H9 (cell line): ENCODE measurements at regions not wholly inside any gene's neighbourhood (a gene's known extent, or its start where the extent isn't known, plus 50 kb on each side); places are given as distances from the start of the nearest gene placed in this dataset.
A peak's percentile ranks its signal among the peaks of the same experiment; 100 is the strongest.

Source experiments
- DNase-seq: peaks from one replicate; pipeline ENCODE4 v3.0.0-alpha.2; 2017
- H2AFZ ChIP-seq: one replicate; pipeline ENCODE4 v1.6.1; 2013; ENCODE audit warnings: mild to moderate bottlenecking, low read length, control low read depth, moderate library complexity
- H2AK5ac ChIP-seq: 2 replicates; pipeline ENCODE4 v1.6.1; 2013; ENCODE audit warnings: low read length, control low read depth, mixed read lengths; ENCODE audit not compliant: insufficient read length
- H2BK120ac ChIP-seq: one replicate; pipeline ENCODE4 v1.6.1; 2013; ENCODE audit warnings: low read depth, mild to moderate bottlenecking, low read length, control low read depth, inconsistent platforms; ENCODE audit not compliant: poor library complexity, severe bottlenecking
- H2BK12ac ChIP-seq: 2 replicates; pipeline ENCODE4 v1.6.1; 2013; ENCODE audit warnings: low read length, control low read depth, mixed read lengths, low read depth; ENCODE audit not compliant: insufficient read length
- H2BK15ac ChIP-seq: 2 replicates; pipeline ENCODE4 v1.6.1; 2013; ENCODE audit warnings: low read depth, low read length, control low read depth
- H2BK20ac ChIP-seq: one replicate; pipeline ENCODE4 v1.6.1; 2013; ENCODE audit warnings: low read depth, mild to moderate bottlenecking, low read length, control low read depth, inconsistent platforms; ENCODE audit not compliant: poor library complexity, severe bottlenecking
- H2BK5ac ChIP-seq: 2 replicates; pipeline ENCODE4 v1.6.1; 2013; ENCODE audit warnings: low read length, control low read depth, mixed read lengths; ENCODE audit not compliant: insufficient read length
- H3K14ac ChIP-seq: 2 replicates; pipeline ENCODE4 v1.6.1; 2013; ENCODE audit warnings: low read length, control low read depth; ENCODE audit not compliant: insufficient read depth
- H3K18ac ChIP-seq: 2 replicates; pipeline ENCODE4 v1.6.1; 2013; ENCODE audit warnings: low read depth, mild to moderate bottlenecking, mixed read lengths, low read length, control low read depth; ENCODE audit not compliant: insufficient read length
- H3K23ac ChIP-seq: 2 replicates; pipeline ENCODE4 v1.6.1; 2013; ENCODE audit warnings: low read length, control low read depth, mixed read lengths, low read depth; ENCODE audit not compliant: insufficient read length
- H3K23me2 ChIP-seq: 2 replicates; pipeline ENCODE4 v1.6.1; 2013; ENCODE audit warnings: low read depth, mild to moderate bottlenecking, mixed read lengths, low read length, control low read depth; ENCODE audit not compliant: insufficient read length, poor library complexity, severe bottlenecking
- H3K27ac ChIP-seq: 2 replicates; pipeline ENCODE4 v1.5.1; 2013; ENCODE audit warnings: low read length, control low read depth, mixed read lengths, low read depth; ENCODE audit not compliant: insufficient read length
- H3K27me3 ChIP-seq: 2 replicates; pipeline ENCODE4 v1.6.1; 2013; ENCODE audit warnings: low read length, control low read depth, inconsistent platforms; ENCODE audit not compliant: insufficient read depth
- H3K4ac ChIP-seq: 2 replicates; pipeline ENCODE4 v1.6.1; 2013; ENCODE audit warnings: low read depth, mild to moderate bottlenecking, control low read depth, inconsistent platforms, low read length, moderate library complexity
- H3K4me1 ChIP-seq: 2 replicates; pipeline ENCODE4 v1.6.1; 2013; ENCODE audit warnings: low read length, control low read depth, inconsistent platforms; ENCODE audit not compliant: insufficient read depth
- H3K4me2 ChIP-seq: 2 replicates; pipeline ENCODE4 v1.6.1; 2013; ENCODE audit warnings: low read length, control low read depth, mixed read lengths; ENCODE audit not compliant: insufficient read length, insufficient read depth
- H3K56ac ChIP-seq: 2 replicates; pipeline ENCODE4 v1.6.1; 2013; ENCODE audit warnings: low read depth, mild to moderate bottlenecking, mixed read lengths, low read length, control low read depth; ENCODE audit not compliant: insufficient read length
- H3K79me1 ChIP-seq: 2 replicates; pipeline ENCODE4 v1.6.1; 2013; ENCODE audit warnings: low read depth, mild to moderate bottlenecking, moderate library complexity, low read length, control low read depth, inconsistent platforms; ENCODE audit not compliant: insufficient read depth, poor library complexity, severe bottlenecking
- H3K79me2 ChIP-seq: 2 replicates; pipeline ENCODE4 v1.6.1; 2013; ENCODE audit warnings: low read length, control low read depth, inconsistent platforms; ENCODE audit not compliant: insufficient read depth
- H3K9ac ChIP-seq: 2 replicates; pipeline ENCODE4 v1.6.1; 2013; ENCODE audit warnings: low read length, control low read depth, mixed read lengths; ENCODE audit not compliant: insufficient read length; ENCODE audit errors: extremely low read depth
- H3K9me3 ChIP-seq: one replicate; pipeline ENCODE4 v1.6.1; 2013; ENCODE audit warnings: low read depth, low read length, inconsistent platforms; ENCODE audit not compliant: control insufficient read depth
- H3T11ph ChIP-seq: one replicate; pipeline ENCODE4 v1.6.1; 2013; ENCODE audit warnings: mild to moderate bottlenecking, low read length, control low read depth, inconsistent platforms
- H4K20me1 ChIP-seq: one replicate; pipeline ENCODE4 v1.6.1; 2013; ENCODE audit not compliant: control insufficient read depth, insufficient read length, insufficient read depth
- H4K5ac ChIP-seq: 2 replicates; pipeline ENCODE4 v1.6.1; 2013; ENCODE audit warnings: low read depth, mild to moderate bottlenecking, mixed read lengths, low read length, control low read depth; ENCODE audit not compliant: insufficient read length
- H4K8ac ChIP-seq: replicated peaks from 2 replicates; pipeline ENCODE4 v1.6.1; 2013; ENCODE audit warnings: low read length, control low read depth, mixed read lengths, low read depth; ENCODE audit not compliant: insufficient read length
- H4K91ac ChIP-seq: 2 replicates; pipeline ENCODE4 v1.6.1; 2013; ENCODE audit warnings: low read depth, mild to moderate bottlenecking, moderate library complexity, mixed read lengths, low read length, control low read depth; ENCODE audit not compliant: insufficient read length
- H3K27ac Mint-ChIP-seq, 3 experiments: 2 replicates in 2 of 3; 3 replicates in 1 of 3; pipeline ENCODE4 v1.8.0; 2020 to 2021; ENCODE audit warnings: mixed read lengths in 3 of 3, mild to moderate bottlenecking in 1 of 3, moderate library complexity in 1 of 3
- H3K27me3 Mint-ChIP-seq: 2 replicates; pipeline ENCODE4 v1.8.0; 2021; ENCODE audit warnings: low read depth, mild to moderate bottlenecking, moderate library complexity, mixed read lengths
- H3K36me3 Mint-ChIP-seq, 3 experiments: 2 replicates in 2 of 3; 3 replicates in 1 of 3; pipeline ENCODE4 v1.8.0; 2020 to 2021; ENCODE audit warnings: low read depth in 3 of 3, mixed read lengths in 3 of 3; ENCODE audit not compliant: insufficient read depth in 1 of 3
- H3K4me1 Mint-ChIP-seq, 2 experiments: 2 replicates each; pipeline ENCODE4 v1.8.0; 2020; ENCODE audit warnings: mixed read lengths in 2 of 2
- H3K4me3 Mint-ChIP-seq, 2 experiments: 2 replicates in 1 of 2; 3 replicates in 1 of 2; pipeline ENCODE4 v1.8.0; 2020 to 2021; ENCODE audit warnings: mild to moderate bottlenecking in 2 of 2, mixed read lengths in 2 of 2, moderate library complexity in 1 of 2
- H3K9me3 Mint-ChIP-seq, 2 experiments: 2 replicates in 1 of 2; 3 replicates in 1 of 2; pipeline ENCODE4 v1.8.0; 2020; ENCODE audit warnings: mild to moderate bottlenecking in 2 of 2, mixed read lengths in 2 of 2, moderate library complexity in 1 of 2
- CTCF ChIP-seq: fragments of 200-600 bp; sonication (generic); conservative IDR thresholded peaks from 3 replicates; pipeline ENCODE4 v1.8.0; 2021; ENCODE audit warnings: antibody characterized with exemption, mild to moderate bottlenecking
- WGBS: extraction: QIAGEN DNeasy Blood & Tissue Kit; methylation state at CpG from one replicate; pipeline ENCODE4 v1.1.7; 2013; ENCODE audit warnings: missing lambda C conversion rate, low lambda C conversion rate, mixed read lengths; ENCODE audit not compliant: insufficient read length; ENCODE audit errors: extremely low coverage; 5-methylcytosine and 5-hydroxymethylcytosine counted together

GRCh38 chr7:121796936-121797656 lies 75.9 kb upstream of the PTPRZ1 start:
- Histone ChIP-seq H3K79me1 (no peaks in the 10 kb centered on the region), H4K20me1 (no peaks in the 10 kb centered on the region), H3K56ac (no peak overlapping the region), H3K27ac (peak overlapping the region; percentile 74), H3K9me3 (no peaks in the 10 kb centered on the region), H2BK12ac (no peak overlapping the region), H2AK5ac (no peak overlapping the region), H3K27me3 (no peaks in the 10 kb centered on the region), H3K18ac (no peak overlapping the region), H2BK20ac (peak overlapping the region; percentile 78), H3K79me2 (no peaks in the 10 kb centered on the region), H4K5ac (no peak overlapping the region), H2BK5ac (no peak overlapping the region), H3K23ac (no peak overlapping the region), H2BK15ac (no peak overlapping the region), H3K4ac (no peak overlapping the region), H2AFZ (no peak overlapping the region), H4K8ac (no peak overlapping the region), H3K9ac (no peak overlapping the region), H3K4me1 (peaks cover 2% of the 10 kb centered on the region; the same call in 1 of the 2 replicates), H3K4me2 (no peak overlapping the region), H3K23me2 (no peaks in the 10 kb centered on the region), H3T11ph (no peak overlapping the region), H4K91ac (no peak overlapping the region), H3K14ac (no peak overlapping the region), H2BK120ac (no peak overlapping the region)
- Mint-ChIP-seq H3K9me3 (peaks cover 0 to 6% of the 10 kb centered on the region in 2 experiments; a peak in 3 of 5 replicates), H3K36me3 (peaks cover 0 to 6% (median 5%) of the 10 kb centered on the region in 3 experiments; a peak in 4 of 7 replicates), H3K27ac (peak overlapping the region; percentile 92 to 99 (median 97)), H3K4me1 (peaks cover 47% of the 10 kb centered on the region in 2 experiments), H3K27me3 (no peaks in the 10 kb centered on the region), H3K4me3 (no peak overlapping the region)
- TF ChIP-seq CTCF, result no peak
- WGBS, result no CpG with 5 or more reads among the region's 7 CpGs
- no peak for DNase-seq
